ENCODE measurements at regions not wholly inside any gene's neighbourhood (a gene's known extent, or its start where the extent isn't known, plus 50 kb on each side); places are given as distances from the start of the nearest gene placed in this dataset.

DNA sequence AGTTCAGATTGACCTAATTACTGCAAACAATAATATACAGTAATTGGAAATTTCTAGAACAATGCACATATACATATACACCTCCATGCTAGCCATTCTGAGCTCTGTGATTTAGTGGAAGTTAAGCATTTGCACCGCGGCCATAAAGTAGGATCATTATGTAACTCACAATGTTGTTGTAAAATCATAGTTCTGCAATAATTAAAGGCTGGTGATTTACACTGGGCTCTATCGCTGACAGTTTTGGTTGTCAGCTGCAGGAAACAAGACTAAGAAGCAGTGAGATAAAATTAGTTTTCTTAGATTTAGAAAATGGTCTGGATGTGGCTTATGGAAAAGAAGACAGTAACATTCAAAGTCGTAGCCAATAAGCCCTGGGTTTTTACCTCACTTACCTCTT lies 776.3 kb downstream of the TMEM121 start:
- TF ChIP-seq, protein P1, sequence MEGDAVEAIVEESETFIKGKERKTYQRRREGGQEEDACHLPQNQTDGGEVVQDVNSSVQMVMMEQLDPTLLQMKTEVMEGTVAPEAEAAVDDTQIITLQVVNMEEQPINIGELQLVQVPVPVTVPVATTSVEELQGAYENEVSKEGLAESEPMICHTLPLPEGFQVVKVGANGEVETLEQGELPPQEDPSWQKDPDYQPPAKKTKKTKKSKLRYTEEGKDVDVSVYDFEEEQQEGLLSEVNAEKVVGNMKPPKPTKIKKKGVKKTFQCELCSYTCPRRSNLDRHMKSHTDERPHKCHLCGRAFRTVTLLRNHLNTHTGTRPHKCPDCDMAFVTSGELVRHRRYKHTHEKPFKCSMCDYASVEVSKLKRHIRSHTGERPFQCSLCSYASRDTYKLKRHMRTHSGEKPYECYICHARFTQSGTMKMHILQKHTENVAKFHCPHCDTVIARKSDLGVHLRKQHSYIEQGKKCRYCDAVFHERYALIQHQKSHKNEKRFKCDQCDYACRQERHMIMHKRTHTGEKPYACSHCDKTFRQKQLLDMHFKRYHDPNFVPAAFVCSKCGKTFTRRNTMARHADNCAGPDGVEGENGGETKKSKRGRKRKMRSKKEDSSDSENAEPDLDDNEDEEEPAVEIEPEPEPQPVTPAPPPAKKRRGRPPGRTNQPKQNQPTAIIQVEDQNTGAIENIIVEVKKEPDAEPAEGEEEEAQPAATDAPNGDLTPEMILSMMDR (conservative IDR thresholded peaks at IDR 0.05; ENCODE audit: low read depth in 2 of 2), result no peak
- TF ChIP-seq, protein P2, sequence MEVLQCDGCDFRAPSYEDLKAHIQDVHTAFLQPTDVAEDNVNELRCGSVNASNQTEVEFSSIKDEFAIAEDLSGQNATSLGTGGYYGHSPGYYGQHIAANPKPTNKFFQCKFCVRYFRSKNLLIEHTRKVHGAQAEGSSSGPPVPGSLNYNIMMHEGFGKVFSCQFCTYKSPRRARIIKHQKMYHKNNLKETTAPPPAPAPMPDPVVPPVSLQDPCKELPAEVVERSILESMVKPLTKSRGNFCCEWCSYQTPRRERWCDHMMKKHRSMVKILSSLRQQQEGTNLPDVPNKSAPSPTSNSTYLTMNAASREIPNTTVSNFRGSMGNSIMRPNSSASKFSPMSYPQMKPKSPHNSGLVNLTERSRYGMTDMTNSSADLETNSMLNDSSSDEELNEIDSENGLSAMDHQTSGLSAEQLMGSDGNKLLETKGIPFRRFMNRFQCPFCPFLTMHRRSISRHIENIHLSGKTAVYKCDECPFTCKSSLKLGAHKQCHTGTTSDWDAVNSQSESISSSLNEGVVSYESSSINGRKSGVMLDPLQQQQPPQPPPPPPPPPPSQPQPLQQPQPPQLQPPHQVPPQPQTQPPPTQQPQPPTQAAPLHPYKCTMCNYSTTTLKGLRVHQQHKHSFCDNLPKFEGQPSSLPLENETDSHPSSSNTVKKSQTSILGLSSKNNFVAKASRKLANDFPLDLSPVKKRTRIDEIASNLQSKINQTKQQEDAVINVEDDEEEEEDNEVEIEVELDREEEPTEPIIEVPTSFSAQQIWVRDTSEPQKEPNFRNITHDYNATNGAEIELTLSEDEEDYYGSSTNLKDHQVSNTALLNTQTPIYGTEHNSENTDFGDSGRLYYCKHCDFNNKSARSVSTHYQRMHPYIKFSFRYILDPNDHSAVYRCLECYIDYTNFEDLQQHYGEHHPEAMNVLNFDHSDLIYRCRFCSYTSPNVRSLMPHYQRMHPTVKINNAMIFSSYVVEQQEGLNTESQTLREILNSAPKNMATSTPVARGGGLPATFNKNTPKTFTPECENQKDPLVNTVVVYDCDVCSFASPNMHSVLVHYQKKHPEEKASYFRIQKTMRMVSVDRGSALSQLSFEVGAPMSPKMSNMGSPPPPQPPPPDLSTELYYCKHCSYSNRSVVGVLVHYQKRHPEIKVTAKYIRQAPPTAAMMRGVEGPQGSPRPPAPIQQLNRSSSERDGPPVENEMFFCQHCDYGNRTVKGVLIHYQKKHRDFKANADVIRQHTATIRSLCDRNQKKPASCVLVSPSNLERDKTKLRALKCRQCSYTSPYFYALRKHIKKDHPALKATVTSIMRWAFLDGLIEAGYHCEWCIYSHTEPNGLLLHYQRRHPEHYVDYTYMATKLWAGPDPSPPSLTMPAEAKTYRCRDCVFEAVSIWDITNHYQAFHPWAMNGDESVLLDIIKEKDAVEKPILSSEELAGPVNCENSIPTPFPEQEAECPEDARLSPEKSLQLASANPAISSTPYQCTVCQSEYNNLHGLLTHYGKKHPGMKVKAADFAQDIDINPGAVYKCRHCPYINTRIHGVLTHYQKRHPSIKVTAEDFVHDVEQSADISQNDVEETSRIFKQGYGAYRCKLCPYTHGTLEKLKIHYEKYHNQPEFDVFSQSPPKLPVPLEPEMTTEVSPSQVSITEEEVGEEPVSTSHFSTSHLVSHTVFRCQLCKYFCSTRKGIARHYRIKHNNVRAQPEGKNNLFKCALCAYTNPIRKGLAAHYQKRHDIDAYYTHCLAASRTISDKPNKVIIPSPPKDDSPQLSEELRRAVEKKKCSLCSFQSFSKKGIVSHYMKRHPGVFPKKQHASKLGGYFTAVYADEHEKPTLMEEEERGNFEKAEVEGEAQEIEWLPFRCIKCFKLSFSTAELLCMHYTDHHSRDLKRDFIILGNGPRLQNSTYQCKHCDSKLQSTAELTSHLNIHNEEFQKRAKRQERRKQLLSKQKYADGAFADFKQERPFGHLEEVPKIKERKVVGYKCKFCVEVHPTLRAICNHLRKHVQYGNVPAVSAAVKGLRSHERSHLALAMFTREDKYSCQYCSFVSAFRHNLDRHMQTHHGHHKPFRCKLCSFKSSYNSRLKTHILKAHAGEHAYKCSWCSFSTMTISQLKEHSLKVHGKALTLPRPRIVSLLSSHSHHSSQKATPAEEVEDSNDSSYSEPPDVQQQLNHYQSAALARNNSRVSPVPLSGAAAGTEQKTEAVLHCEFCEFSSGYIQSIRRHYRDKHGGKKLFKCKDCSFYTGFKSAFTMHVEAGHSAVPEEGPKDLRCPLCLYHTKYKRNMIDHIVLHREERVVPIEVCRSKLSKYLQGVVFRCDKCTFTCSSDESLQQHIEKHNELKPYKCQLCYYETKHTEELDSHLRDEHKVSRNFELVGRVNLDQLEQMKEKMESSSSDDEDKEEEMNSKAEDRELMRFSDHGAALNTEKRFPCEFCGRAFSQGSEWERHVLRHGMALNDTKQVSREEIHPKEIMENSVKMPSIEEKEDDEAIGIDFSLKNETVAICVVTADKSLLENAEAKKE (CRISPR knock-in tag; IDR thresholded peaks at IDR 0.05), result no peak
- TF ChIP-seq POLR2AphosphoS5 (IDR thresholded peaks at IDR 0.05; ENCODE audit: low read depth), result no peak
- TF ChIP-seq EZH2 (IDR thresholded peaks at IDR 0.05; ENCODE audit: low read depth, unreplicated experiment), result no peak
